Right atrium auricular region (tissue), 2 donors: ENCODE measurements at regions not wholly inside any gene's neighbourhood (a gene's known extent, or its start where the extent isn't known, plus 50 kb on each side); places are given as distances from the start of the nearest gene placed in this dataset.
"Not testable (repeated sequence)": the region's sequence is repeated elsewhere in the genome, so short reads cannot be mapped to it uniquely, and the experiment has no call there.

Source experiments
- DNase-seq: peaks from one replicate; pipeline ENCODE4 v3.0.0-alpha.2; 2019; ENCODE audit warnings: low spot score
- H3K27ac ChIP-seq, 2 donors: fragments of 200-600 bp; sonication (generic); 1 replicate in 1 of 2; 2 replicates in 1 of 2; pipeline ENCODE4 v1.5.1; 2016 to 2019
- H3K27me3 ChIP-seq, 2 donors: fragments of 200-600 bp; sonication (generic); one replicate each; pipeline versions ENCODE4 v1.5.1 to v1.6.0; 2017 to 2019
- H3K36me3 ChIP-seq: fragments of 200-600 bp; sonication (generic); one replicate; pipeline ENCODE4 v1.5.1; 2016
- H3K4me1 ChIP-seq, 2 donors: fragments of 200-600 bp; sonication (generic); one replicate each; pipeline versions ENCODE4 v1.5.1 to v1.6.0; 2017 to 2019
- H3K4me3 ChIP-seq, 2 donors: fragments of 200-600 bp; sonication (generic); 1 replicate in 1 of 2; 2 replicates in 1 of 2; pipeline ENCODE4 v1.5.1; 2017 to 2019; ENCODE audit warnings: mild to moderate bottlenecking in 1 of 2, moderate library complexity in 1 of 2
- H3K9me3 ChIP-seq, 2 donors: fragments of 200-600 bp; sonication (generic); one replicate each; pipeline ENCODE4 v1.5.1; 2019
- TF ChIP-seq, protein P1 (sequence below), 2 donors: fragments of 200-600 bp; sonication (generic); IDR thresholded peaks; one replicate each; pipeline ENCODE4 v1.5.1; 2019; ENCODE audit warnings: antibody characterized with exemption in 2 of 2

DNA sequence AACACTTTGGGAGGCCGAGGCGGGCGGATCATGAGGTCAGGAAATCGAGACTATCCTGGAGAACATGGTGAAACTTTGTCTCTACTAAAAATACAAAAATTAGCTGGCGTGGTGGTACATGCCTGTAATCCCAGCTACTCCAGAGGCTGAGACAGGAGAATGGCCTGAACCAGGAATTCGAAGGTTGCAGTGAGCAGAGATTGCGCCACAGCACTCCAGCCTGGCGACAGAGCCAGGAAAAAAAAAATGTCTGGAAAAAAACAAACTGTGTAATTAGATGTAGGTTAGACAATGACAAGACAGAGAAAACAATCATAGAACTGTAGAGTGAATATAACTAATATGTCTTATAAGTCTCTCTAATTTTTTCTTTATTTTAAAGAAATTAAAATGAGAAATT lies 1002.5 kb upstream of the LCORL start:
- Histone ChIP-seq H3K4me3 (no peak overlapping the region), H3K27ac (no peak overlapping the region), H3K27me3 (no peaks in the 10 kb centered on the region), H3K4me1 (no peaks in the 10 kb centered on the region), H3K9me3 (no peaks in the 10 kb centered on the region), H3K36me3 (no peaks in the 10 kb centered on the region)
- no peak for DNase-seq
- TF ChIP-seq, protein P1, sequence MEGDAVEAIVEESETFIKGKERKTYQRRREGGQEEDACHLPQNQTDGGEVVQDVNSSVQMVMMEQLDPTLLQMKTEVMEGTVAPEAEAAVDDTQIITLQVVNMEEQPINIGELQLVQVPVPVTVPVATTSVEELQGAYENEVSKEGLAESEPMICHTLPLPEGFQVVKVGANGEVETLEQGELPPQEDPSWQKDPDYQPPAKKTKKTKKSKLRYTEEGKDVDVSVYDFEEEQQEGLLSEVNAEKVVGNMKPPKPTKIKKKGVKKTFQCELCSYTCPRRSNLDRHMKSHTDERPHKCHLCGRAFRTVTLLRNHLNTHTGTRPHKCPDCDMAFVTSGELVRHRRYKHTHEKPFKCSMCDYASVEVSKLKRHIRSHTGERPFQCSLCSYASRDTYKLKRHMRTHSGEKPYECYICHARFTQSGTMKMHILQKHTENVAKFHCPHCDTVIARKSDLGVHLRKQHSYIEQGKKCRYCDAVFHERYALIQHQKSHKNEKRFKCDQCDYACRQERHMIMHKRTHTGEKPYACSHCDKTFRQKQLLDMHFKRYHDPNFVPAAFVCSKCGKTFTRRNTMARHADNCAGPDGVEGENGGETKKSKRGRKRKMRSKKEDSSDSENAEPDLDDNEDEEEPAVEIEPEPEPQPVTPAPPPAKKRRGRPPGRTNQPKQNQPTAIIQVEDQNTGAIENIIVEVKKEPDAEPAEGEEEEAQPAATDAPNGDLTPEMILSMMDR (IDR thresholded peaks at IDR 0.05) = no peak

DNA sequence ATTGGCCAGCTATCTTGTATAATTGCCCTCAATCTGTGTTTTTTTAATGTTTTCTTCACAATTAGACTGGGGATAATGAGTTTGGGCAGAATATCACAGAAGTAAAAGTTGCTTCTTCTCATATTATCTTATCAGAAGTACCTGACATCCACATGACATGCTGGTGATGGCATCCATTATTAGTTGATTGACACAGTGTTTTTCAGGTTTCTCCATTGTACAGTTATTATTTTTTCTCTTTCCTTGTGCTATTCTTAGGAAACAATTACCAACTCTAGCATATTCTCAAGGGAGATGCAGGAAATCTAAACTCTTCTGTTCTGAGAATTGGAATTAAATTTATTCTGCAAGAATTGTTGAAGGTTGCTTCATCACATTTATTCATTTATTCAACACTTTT lies 1000.1 kb upstream of the LCORL start:
- TF ChIP-seq, protein P1 (IDR thresholded peaks at IDR 0.05) = no peak
- H3K4me1 ChIP-seq = no peaks in the 10 kb centered on the region
- H3K27ac ChIP-seq = no peak overlapping the region

DNA sequence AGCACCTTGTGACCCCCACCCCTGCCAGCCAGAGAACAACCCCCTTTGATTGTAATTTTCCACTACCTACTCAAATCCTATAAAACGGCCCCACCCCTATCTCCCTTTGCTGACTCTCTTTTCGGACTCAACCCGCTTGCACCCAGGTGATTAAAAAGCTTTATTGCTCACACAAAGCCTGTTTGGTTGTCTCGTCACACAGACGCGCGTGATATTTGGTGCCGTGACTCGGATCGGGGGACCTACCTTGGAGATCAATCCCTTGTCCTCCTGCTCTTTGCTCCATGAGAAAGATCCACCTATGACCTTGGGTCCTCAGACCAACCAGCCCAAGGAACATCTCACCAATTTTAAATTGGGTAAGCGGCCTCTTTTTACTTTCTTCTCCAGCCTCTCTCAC lies 995.0 kb upstream of the LCORL start:
- H3K27ac ChIP-seq, H3K27me3 ChIP-seq, H3K4me1 ChIP-seq, H3K4me3 ChIP-seq, H3K9me3 ChIP-seq, DNase-seq, H3K36me3 ChIP-seq: not testable (repeated sequence)

More for the DNA sequence above, 1000.1 kb upstream of the LCORL start:
- Histone ChIP-seq H3K9me3 (no peaks in the 10 kb centered on the region), H3K36me3 (no peaks in the 10 kb centered on the region), H3K27me3 (no peaks in the 10 kb centered on the region), H3K4me3 (no peak overlapping the region)
- DNase-seq = no peak

GRCh38 chr4:19014594-19014993 lies 993.0 kb upstream of the LCORL start:
- no peaks in the 10 kb centered on the region for H3K27me3 ChIP-seq
- H3K36me3 ChIP-seq = no peaks in the 10 kb centered on the region
- no peak for DNase-seq
- H3K4me3 ChIP-seq = no peak overlapping the region
- H3K27ac ChIP-seq = no peak overlapping the region
- H3K9me3 ChIP-seq = no peaks in the 10 kb centered on the region
- H3K4me1 ChIP-seq = no peaks in the 10 kb centered on the region
- TF ChIP-seq, protein P1 (IDR thresholded peaks at IDR 0.05) = no peak

GRCh38 chr4:19010761-19011160 lies 989.2 kb upstream of the LCORL start:
- Histone ChIP-seq H3K4me3 (no peak overlapping the region), H3K9me3 (no peaks in the 10 kb centered on the region), H3K27ac (no peak overlapping the region), H3K36me3 (no peaks in the 10 kb centered on the region), H3K27me3 (no peaks in the 10 kb centered on the region), H3K4me1 (no peaks in the 10 kb centered on the region)
- no peak for DNase-seq
- TF ChIP-seq, protein P1 (IDR thresholded peaks at IDR 0.05) = no peak

DNA sequence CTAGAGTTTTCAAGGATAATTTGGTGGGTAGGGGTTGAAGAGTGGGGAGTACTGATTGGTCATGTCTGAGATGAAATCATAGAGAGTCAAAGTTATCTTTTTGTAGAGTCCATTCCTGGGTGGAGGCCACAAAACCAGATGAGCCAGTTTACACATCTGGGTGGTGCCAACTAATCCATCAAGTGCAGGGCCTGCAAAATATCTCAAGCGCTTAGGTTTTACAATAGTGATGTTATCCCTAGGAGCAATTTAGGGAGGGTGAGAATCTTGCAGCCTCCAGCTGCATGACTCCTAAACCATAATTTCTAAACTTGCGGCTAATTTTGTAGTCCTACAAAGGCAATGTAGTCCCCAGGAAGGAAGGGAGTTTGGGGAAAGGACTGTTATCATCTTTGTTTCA lies 988.3 kb upstream of the LCORL start:
- no peaks in the 10 kb centered on the region for H3K36me3 ChIP-seq
- no peak overlapping the region for H3K27ac ChIP-seq
- no peaks in the 10 kb centered on the region for H3K27me3 ChIP-seq
- TF ChIP-seq, protein P1 (IDR thresholded peaks at IDR 0.05) = no peak
- DNase-seq = no peak
- H3K9me3 ChIP-seq = no peaks in the 10 kb centered on the region
- no peaks in the 10 kb centered on the region for H3K4me1 ChIP-seq
- H3K4me3 ChIP-seq = no peak overlapping the region
